ENCODE measurements at regions not wholly inside any gene's neighbourhood (a gene's known extent, or its start where the extent isn't known, plus 50 kb on each side); places are given as distances from the start of the nearest gene placed in this dataset.

GRCh38 chr17:12509801-12510200 is 155.9 kb upstream of the MYOCD start:
- TF ChIP-seq CTCF (IDR thresholded peaks at IDR 0.05), result no peak
- H3K27ac Mint-ChIP-seq, result peak overlapping the region; percentile 57

DNA sequence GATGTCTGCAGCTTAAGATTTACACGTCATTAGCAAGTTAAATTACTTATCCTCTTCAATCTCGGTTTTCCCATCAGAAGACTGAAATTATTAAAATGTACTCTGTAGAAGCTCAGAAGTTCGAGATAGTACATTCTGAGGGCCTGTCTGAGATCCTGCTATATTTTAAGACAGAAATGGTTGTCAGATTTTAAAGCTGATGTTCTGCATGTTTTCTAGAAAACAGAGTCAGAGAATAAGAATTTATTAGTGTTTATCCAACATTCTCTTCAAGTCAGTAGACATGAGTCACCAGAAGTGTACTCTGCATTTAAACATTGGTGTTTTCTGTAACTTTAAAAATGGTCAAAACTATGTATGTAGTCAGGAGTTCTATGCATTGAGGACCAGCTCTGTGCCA is 155.2 kb upstream of the MYOCD start:
- no peak for TF ChIP-seq CTCF (IDR thresholded peaks at IDR 0.05)
- Mint-ChIP-seq H3K9me3 (no peaks in the 10 kb centered on the region), H3K27me3 (ENCODE audit: insufficient read depth) (no peaks in the 10 kb centered on the region; the same call in 1 of the 2 replicates), H3K36me3 (ENCODE audit: low read depth) (peaks cover 5% of the 10 kb centered on the region), H3K4me3 (peak overlapping the region; percentile 54), H3K4me1 (ENCODE audit: low read depth) (peaks cover 65% of the 10 kb centered on the region), H3K27ac (peak overlapping the region; percentile 57)
- DNase-seq, result peak; percentile 68

More at GRCh38 chr17:12509801-12510200, 155.9 kb upstream of the MYOCD start:
- peak; percentile 34 for DNase-seq
- Mint-ChIP-seq H3K9me3 (no peaks in the 10 kb centered on the region), H3K27me3 (ENCODE audit: insufficient read depth) (no peaks in the 10 kb centered on the region; the same call in 1 of the 2 replicates), H3K4me1 (ENCODE audit: low read depth) (peaks cover 70% of the 10 kb centered on the region), H3K4me3 (peak overlapping the region; percentile 54), H3K36me3 (ENCODE audit: low read depth) (peaks cover 5% of the 10 kb centered on the region)

GRCh38 chr17:12512694-12513355 is 152.9 kb upstream of the MYOCD start:
- Mint-ChIP-seq H3K4me3 (peak overlapping the region; percentile 49), H3K4me1 (ENCODE audit: low read depth) (peaks cover 61% of the 10 kb centered on the region), H3K27ac (peak overlapping the region; percentile 81), H3K36me3 (ENCODE audit: low read depth) (peaks cover 5% of the 10 kb centered on the region), H3K9me3 (no peaks in the 10 kb centered on the region), H3K27me3 (ENCODE audit: insufficient read depth) (no peaks in the 10 kb centered on the region; the same call in 1 of the 2 replicates)
- TF ChIP-seq CTCF (IDR thresholded peaks at IDR 0.05), result no peak
- peak; percentile 63 for DNase-seq

GRCh38 chr17:12514596-12514995 is 151.1 kb upstream of the MYOCD start:
- Mint-ChIP-seq H3K4me3 (no peak overlapping the region), H3K27me3 (ENCODE audit: insufficient read depth) (no peaks in the 10 kb centered on the region), H3K9me3 (no peaks in the 10 kb centered on the region), H3K4me1 (ENCODE audit: low read depth) (peaks cover 53% of the 10 kb centered on the region), H3K27ac (no peak overlapping the region), H3K36me3 (ENCODE audit: low read depth) (peaks cover 5% of the 10 kb centered on the region; the same call in 1 of the 2 replicates)
- no peak for TF ChIP-seq CTCF (IDR thresholded peaks at IDR 0.05)
- no peak for DNase-seq

DNA sequence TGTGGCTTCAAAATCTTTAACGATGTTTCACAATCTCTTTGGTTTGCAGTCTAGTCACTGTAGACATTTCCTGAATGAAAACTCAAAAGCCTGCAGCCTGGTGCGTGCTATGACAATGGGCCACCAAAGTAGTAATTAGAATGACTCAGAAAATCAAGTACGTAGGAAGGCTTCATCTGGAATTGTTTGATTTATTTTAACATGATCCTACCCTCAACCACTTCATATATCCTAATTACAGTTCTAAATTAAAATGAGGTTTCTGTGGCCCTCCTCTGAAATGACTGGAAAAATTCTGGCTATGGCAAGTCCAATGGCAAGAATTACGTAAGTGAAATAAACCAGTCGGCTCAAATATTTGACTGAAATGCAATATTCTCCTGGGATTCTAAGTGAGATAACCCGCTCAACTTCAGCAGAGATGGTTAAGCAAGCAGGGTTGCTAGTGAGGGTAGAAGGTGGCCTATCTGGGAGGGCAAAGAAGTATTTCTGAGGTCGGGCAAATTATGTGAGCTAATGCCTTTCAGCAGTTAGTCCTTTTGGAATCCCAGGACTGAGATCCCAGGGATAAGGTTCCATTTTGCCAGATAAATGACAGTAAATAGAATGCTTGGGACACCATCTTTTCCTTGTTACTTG is 145.6 kb upstream of the MYOCD start:
- Mint-ChIP-seq H3K36me3 (ENCODE audit: low read depth) (peaks cover 5% of the 10 kb centered on the region; the same call in 1 of the 2 replicates), H3K27ac (peak overlapping the region; percentile 66; the same call in 1 of the 2 replicates), H3K4me3 (peak overlapping the region; percentile 15; the same call in 1 of the 2 replicates), H3K9me3 (no peaks in the 10 kb centered on the region), H3K27me3 (ENCODE audit: insufficient read depth) (no peaks in the 10 kb centered on the region), H3K4me1 (ENCODE audit: low read depth) (peaks cover 50% of the 10 kb centered on the region)
- TF ChIP-seq CTCF (IDR thresholded peaks at IDR 0.05), result no peak
- DNase-seq, result peak; percentile 13
